GM18511 (cell line): ENCODE measurements at regions not wholly inside any gene's neighbourhood (a gene's known extent, or its start where the extent isn't known, plus 50 kb on each side); places are given as distances from the start of the nearest gene placed in this dataset.
"Not testable (repeated sequence)": the region's sequence is repeated elsewhere in the genome, so short reads cannot be mapped to it uniquely, and the experiment has no call there.

Source experiments
- ATAC-seq: cut with Tn5 transposase; IDR thresholded peaks from one replicate; pipeline ENCODE4 v1.9.1; 2021; ENCODE audit warnings: mild to moderate bottlenecking, moderate library complexity; ENCODE audit not compliant: unreplicated experiment

GRCh38 chr3:8298021-8298954 lies 203.3 kb upstream of the LMCD1 start:
- ATAC-seq = no peak

GRCh38 chr3:8301977-8302735 lies 199.5 kb upstream of the LMCD1 start:
- ATAC-seq = peak; percentile 75

GRCh38 chr3:8303466-8303865 lies 198.2 kb upstream of the LMCD1 start:
- ATAC-seq = no peak

GRCh38 chr3:8305371-8305770 lies 196.3 kb upstream of the LMCD1 start:
- ATAC-seq = no peak

- no peak for ATAC-seq
Measured at GRCh38 chr3:8307545-8308110, 194.0 kb upstream of the LMCD1 start.

- no peak for ATAC-seq
Measured at GRCh38 chr3:8311321-8311720, 190.3 kb upstream of the LMCD1 start.

- ATAC-seq = no peak
Measured at GRCh38 chr3:8312685-8313084, 188.9 kb upstream of the LMCD1 start.

- ATAC-seq = no peak
Measured at GRCh38 chr3:8313560-8314267, 187.9 kb upstream of the LMCD1 start.

- ATAC-seq = not testable (repeated sequence)
Measured at GRCh38 chr3:8315526-8315925, 186.1 kb upstream of the LMCD1 start.

- no peak for ATAC-seq
Measured at GRCh38 chr3:8317661-8318649, 183.7 kb upstream of the LMCD1 start.

GRCh38 chr3:8319935-8320634 lies 181.5 kb upstream of the LMCD1 start:
- no peak for ATAC-seq

GRCh38 chr3:8320711-8321458 lies 180.7 kb upstream of the LMCD1 start:
- ATAC-seq = no peak

GRCh38 chr3:8324747-8325146 lies 176.9 kb upstream of the LMCD1 start:
- peak; percentile 77 for ATAC-seq

GRCh38 chr3:8325306-8325705 lies 176.3 kb upstream of the LMCD1 start:
- no peak for ATAC-seq

GRCh38 chr3:8325833-8326232 lies 175.8 kb upstream of the LMCD1 start:
- not testable (repeated sequence) for ATAC-seq

- no peak for ATAC-seq
Measured at GRCh38 chr3:8327739-8328138, 173.9 kb upstream of the LMCD1 start.

GRCh38 chr3:8328967-8329366 lies 172.7 kb upstream of the LMCD1 start:
- no peak for ATAC-seq

GRCh38 chr3:8329598-8329997 lies 172.0 kb upstream of the LMCD1 start:
- ATAC-seq = no peak
